HTR-8/SVneo (cell line): ENCODE measurements at regions not wholly inside any gene's neighbourhood (a gene's known extent, or its start where the extent isn't known, plus 50 kb on each side); places are given as distances from the start of the nearest gene placed in this dataset.
"Not testable (repeated sequence)": the region's sequence is repeated elsewhere in the genome, so short reads cannot be mapped to it uniquely, and the experiment has no call there.

Source experiments
- DNase-seq: peaks from one replicate; pipeline ENCODE4 v3.0.0; 2011; ENCODE audit warnings: low spot score, mixed read lengths; ENCODE audit not compliant: insufficient read length
- FAIRE-seq: peaks from 2 replicates; lab custom pipeline; 2011; peaks lifted over from hg19 to GRCh38; lab: Jason Lieb, UNC

DNA sequence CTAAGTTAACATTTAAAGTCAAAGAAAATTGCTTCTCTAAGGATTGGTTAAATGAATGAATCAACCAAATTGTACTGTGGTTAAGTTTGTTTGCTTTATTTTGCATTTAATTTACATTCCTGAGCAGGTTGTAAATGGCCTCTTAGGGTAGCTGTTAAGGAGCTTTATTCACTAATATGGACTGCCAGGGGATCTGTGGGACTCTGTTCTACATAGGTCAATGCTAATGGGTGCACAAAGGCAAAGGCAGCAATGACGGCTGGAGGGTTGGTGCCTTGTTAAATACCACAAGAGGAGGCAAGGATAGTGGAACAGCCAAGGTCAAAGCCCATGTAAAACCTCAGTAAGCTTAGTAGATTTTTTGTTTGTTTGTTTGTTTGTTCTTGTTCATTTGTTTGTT lies 89.3 kb upstream of the P2RY1 start:
- FAIRE-seq (no peak), DNase-seq (no peak)

DNA sequence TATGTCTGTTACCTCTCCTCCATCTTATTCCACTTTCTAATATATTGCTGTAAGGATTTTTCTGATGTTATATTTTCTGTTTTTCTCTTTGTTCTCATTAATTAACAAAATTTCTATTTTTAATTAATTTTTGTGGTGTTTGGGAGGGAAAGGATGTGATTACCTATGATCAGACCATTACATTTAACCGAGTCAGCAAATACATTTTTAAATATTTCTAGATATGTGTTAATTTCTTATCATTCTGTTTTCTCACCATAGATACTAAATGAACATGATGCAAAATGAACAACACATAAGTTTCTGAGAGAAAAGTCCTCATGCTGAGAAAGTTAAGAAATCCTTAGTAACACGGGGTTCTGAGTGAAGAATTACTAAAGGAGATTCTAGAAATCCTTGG lies 80.6 kb upstream of the P2RY1 start:
- DNase-seq: no peak
- FAIRE-seq: no peak

DNA sequence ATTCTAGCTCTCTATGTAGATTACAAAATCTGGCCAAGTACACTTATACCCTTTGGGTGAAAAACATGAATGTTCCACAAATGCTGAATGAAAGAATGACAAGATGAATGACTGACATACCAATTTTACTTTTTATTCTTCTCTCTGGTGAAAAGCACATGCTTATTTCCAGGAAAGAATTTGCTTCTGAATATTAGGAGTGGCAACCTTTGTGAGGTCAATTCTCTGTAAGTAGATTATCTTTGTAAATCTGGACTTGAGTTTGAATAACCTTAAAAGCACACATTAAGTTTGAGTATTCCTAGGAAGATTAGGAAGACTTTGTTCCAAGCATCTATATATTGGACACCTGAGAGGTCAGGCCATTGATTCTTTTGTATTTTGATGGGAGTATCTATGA lies 78.1 kb upstream of the P2RY1 start:
- DNase-seq (no peak), FAIRE-seq (no peak)

DNA sequence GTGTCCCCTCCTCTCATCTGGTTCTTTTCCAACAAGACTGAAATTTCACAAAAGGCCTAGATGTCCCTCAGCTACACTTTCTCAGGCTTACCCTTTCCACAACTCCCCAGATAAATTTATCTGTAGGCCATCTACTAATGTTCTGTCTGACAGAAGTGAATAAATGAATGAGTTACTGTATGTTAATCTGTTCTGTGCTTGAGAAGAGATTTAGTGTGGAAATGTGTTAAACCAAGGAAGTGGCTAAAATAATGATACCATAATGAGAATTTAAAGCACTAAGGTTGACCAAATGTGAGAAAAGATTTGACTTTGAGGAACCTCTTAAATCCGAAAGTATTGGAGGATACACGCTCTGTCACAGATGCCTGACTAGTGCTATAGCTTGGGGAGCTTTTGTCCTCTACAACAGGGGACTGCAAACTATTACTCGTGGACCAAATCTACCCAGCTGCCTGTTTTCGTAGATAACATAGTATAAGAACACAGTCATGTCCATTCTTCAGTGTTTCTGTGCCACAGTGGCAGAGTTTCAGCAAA lies 74.8 kb upstream of the P2RY1 start:
- FAIRE-seq (no peak), DNase-seq (no peak)

DNA sequence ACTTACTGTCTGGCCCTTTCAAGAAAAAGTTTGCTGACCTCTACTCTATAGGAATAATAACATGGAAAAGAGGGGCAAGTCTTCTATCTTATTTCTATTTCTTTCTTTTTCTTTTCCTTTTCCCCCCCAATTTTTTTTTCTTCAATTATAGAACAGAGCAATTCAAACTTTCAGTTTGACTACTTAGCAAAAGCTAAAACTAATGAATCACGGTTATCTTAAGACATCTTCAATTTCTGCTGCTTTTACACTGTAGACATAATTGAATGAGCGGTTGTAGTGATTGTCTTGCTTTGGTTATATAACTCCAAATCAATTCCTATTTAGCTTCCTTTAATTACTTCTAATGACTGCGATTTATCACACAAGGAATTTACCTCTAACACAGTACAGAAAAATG lies 74.3 kb upstream of the P2RY1 start:
- FAIRE-seq (no peak), DNase-seq (no peak)

DNA sequence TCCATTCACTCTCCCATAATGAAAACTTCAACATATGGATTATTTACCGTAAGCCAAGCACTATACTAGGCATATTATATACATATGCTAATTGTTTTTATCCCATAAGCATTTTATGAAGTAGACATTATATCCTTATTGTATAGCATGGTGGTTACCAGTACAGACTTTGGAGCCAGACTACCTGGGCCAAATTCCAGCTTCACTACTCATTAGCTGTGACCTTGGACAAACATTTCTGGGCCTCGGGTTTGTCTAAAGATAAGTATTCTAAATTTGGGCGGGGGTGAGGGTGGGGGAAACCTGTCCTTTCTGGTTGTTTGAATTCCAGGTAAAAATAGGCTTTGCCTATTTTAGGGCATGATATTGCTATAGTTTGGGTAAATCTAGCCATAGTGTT lies 66.5 kb upstream of the P2RY1 start:
- no peak for FAIRE-seq
- no peak for DNase-seq

DNA sequence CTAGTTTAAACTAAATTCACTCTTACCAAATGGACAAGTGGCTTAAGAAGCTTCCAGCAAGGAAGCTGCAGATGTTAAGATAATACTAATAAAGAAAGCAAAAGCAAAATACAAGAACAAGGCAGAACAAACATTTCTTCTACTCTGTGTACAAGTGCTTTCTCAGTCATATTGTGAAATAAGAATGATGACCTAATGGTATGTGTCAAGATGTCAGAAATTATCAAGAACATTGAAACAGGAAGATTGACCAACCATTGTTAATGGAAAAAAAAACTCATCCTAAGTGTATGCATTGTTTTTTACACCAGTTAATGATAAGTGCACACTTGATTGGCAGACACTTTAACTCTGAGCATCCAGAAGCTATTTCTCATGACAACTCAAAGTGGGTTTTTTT lies 65.4 kb upstream of the P2RY1 start:
- DNase-seq (no peak), FAIRE-seq (no peak)

DNA sequence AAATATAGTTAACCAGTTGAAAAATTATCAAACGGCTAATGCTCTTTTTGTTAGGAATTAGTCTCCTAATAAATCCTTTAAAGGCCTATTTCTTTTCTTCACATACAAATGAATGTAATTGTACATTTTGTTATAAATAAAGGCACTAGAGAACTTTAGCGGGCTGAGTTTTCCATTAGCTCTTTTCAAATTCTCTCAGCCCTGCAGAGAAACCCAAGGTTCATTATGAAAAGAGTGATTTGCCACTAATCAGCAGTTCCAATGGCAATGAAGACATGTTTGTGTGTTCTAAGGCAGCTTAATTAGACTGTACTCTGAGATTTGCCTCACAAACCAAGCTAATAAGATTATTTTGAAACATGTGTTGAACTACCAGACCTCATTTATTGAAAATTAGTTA lies 64.6 kb upstream of the P2RY1 start:
- DNase-seq (no peak), FAIRE-seq (no peak)

DNA sequence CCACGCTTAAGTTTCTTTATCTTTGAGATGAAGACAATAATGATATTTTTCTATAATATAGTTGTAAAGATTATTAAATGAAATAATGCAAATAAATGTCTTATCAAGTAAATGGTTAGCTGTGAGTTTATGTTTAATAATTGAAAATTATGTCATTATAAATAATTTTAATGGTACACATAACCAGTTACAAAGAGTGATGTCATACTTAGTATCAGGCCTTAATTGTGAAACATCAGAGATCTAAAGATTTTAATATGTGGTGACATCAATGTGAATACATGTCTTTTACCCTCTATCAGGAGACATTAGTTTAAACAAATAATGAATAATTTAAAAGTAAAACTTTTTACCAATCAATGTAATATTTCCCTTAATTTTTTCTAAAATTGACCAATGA lies 63.8 kb upstream of the P2RY1 start:
- FAIRE-seq (no peak), DNase-seq (no peak)

DNA sequence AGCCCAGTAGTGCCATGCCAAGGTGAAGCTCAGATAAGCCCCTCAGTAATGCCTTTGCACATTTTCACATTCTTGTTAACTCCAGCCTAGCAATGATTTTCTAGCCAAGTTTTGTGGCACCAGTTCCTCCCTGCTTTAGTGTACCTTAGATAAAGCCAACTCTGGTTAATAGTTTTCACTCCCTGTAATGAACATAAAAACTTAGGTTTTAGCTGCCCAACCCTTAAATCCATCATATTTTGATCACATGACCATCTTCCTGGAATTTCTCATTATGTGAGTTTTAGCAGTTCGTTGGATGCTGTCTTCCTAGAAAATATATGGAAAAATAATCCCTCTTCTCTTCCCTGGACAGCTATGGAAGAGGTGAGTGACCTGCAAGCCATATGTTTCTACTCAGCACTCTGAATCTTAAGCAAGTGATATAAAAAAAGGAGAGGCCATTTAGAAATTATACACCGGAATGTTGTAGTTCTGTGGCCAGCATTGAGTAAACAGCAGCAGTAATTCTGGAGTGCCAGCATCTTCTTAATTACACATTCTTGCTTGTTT lies 62.2 kb upstream of the P2RY1 start:
- DNase-seq (no peak), FAIRE-seq (no peak)

DNA sequence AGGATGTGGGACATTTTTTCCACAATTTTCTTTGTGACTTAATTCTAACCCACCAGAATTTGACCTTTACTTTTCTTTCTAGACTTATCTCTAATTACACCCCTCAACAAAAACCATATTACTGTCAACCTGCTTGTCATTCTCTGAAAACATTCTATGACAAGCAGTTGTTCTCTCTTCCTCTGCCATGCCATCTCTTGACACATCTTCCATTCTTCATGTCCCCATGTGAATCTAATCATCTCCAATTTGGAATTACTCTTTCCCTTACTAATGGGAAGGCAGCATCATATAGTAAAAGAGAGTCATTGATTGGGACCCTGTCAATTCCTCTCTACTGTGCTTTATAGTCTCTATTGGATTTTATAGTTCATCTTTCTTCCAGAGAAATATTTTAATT lies 61.3 kb upstream of the P2RY1 start:
- DNase-seq (no peak), FAIRE-seq (no peak)

DNA sequence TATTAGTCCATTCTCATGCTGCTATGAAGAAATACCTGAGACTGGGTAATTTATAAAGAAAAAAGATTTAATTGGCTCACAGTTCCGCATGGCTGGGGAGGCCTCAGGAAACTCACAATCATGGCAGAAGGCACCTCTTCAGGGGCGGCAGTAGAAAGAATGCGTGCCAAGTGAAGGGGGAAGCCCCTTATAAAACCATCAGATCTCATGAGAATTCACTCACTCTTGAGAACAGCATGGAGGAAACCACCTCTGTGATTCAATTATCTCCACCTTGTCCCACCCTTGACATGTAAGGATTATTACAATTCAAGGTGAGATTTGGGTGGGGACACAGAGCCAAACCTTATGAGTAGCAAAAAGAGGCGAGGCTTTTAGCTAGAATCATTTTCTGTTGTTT lies 60.7 kb upstream of the P2RY1 start:
- not testable (repeated sequence) for FAIRE-seq

DNA sequence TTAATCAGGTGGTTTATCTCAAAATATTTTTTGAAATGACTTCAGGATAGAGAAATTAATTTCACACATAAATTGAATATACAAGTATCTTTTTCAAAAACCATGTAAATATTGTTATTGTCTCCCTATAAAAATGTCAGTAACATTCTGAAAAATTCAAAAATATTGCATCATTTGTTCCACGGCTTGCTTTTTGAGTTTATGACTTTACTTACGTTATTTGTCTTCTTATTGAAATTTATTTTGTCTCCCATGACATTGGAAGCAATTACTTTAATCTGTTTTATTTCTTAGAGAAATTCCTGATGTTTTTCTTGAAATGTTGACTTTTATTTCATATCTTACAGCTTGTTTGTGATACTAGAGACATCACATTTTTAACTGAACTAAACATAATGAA lies 56.9 kb upstream of the P2RY1 start:
- DNase-seq (no peak), FAIRE-seq (no peak)

More for the DNA sequence above, 60.7 kb upstream of the P2RY1 start:
- DNase-seq: not testable (repeated sequence)

DNA sequence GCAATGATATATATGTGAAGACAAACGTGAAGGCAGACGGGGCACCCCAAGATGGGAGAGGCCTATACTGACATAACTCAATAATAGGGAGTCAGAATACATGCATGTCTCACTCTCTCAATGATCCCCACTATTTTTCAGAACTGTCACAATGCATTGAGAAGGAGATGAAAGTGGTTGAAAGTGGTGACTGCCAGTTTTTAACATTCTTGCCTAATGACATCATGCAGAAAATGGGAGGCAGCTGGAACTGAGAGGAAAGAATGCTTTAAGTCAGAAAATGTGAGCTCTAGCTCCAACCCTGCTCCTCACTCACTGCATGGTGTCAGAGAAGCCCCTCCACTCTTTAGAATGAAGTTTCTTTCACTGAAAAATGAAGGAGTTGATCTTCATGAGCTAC lies 55.3 kb upstream of the P2RY1 start:
- DNase-seq (no peak), FAIRE-seq (no peak)

DNA sequence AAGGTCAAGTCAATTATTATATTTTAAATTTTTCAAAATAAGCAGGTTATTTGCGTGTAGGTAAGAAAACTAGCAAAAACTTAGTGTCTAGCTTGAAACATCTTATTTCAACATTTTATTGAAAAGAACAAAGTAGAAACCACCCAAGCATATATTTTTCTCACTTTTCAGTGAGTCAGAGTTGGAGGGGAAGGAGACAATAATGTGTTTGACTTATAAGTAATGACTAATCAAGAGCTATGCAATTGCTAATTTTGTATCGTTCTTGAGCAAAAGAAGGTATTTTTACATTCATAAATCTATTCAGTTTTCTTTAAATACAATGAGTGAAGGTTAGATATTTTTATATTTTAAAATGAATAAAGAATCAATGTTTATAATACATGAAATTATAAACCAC lies 54.4 kb upstream of the P2RY1 start:
- FAIRE-seq (no peak), DNase-seq (no peak)

DNA sequence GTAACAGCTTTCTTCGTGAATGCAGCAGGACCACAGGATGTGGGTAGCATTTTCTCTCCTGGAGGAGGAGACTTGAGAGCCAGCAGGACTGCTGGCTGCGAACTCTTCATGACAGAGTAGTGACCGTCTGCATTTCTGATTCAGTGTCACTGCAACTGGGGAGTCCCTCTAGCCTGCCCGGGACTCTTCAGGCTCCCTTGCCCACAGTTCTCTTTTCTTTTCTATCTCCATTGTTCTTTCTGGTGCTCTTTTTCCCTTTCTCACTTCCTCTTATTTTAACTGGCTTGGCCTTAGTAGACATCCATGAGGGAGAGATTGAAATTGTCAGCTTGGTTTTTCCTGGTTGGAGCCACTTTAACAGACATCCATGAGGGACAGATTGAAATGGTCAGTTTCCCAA lies 49.9 kb upstream of the P2RY1 start:
- no peak for DNase-seq
- no peak for FAIRE-seq
